K562 (cell line): ENCODE measurements at regions not wholly inside any gene's neighbourhood (a gene's known extent, or its start where the extent isn't known, plus 50 kb on each side); places are given as distances from the start of the nearest gene placed in this dataset.

Experiments
- ATAC-seq: fragments of 200-7000 bp; cut with Tn5 transposase; 3 replicates; pipeline ENCODE4 v1.9.1; 2020; ENCODE audit warnings: moderate library complexity
- BruUV-seq: library from RNA; stranded (reverse); fragments of 400-500 nt; replicated peaks from 2 replicates; lab custom pipeline; 2021; lab: Mats Ljungman, UMichigan
- CTCF ChIA-PET: fragments of 300-600 bp; formaldehyde crosslinking; extraction: SDS; loops from one replicate; lab custom pipeline; 2021; ENCODE audit warnings: low intra/inter-chr PET ratio; lab: Yijun Ruan, JAX
- POLR2A ChIA-PET: fragments of 300-600, 350-650 bp; sonication (Branson Sonifier 250); formaldehyde crosslinking; extraction: SDS; loops from one replicate; lab custom pipeline; 2021; ENCODE audit warnings: antibody characterized with exemption, inconsistent platforms; lab: Yijun Ruan, JAX
- DNase-seq, 4 experiments: peaks; one replicate each; pipeline versions ENCODE4 v3.0.0 to v3.0.0-alpha.2; 2011 to 2018; ENCODE audit warnings: low spot score in 3 of 4, mixed read lengths in 3 of 4; ENCODE audit errors: extremely low read depth in 1 of 4
- FAIRE-seq: peaks from 2 replicates; lab custom pipeline; 2011; peaks lifted over from hg19 to GRCh38; lab: Jason Lieb, UNC
- H2AFZ ChIP-seq: 2 replicates; pipeline ENCODE4 v1.6.0; 2011; ENCODE audit warnings: low read depth, low read length, control low read depth, inconsistent platforms
- H3K27ac ChIP-seq: fragments of 200-600 bp; 3 replicates; pipeline ENCODE4 v1.8.0; 2011; ENCODE audit warnings: low read depth, mild to moderate bottlenecking, control low read depth, inconsistent platforms, low read length, moderate library complexity, mixed read lengths; ENCODE audit errors: extremely low read depth
- H3K27me3 ChIP-seq, 2 experiments: fragments of 300-600 bp in 1 of 2; 2 replicates in 1 of 2; 3 replicates in 1 of 2; pipeline versions ENCODE4 v1.6.0 to v1.8.0; 2011; ENCODE audit warnings: inconsistent platforms in 2 of 2, low read length in 2 of 2, mild to moderate bottlenecking in 1 of 2, mixed read lengths in 1 of 2, moderate library complexity in 1 of 2; ENCODE audit not compliant: control insufficient read depth in 2 of 2, insufficient read depth in 2 of 2
- H3K36me3 ChIP-seq: fragments of 300-600 bp; 3 replicates; pipeline ENCODE4 v1.8.0; 2011; ENCODE audit warnings: mild to moderate bottlenecking, low read length, inconsistent platforms; ENCODE audit not compliant: control insufficient read depth, insufficient read depth
- H3K4me1 ChIP-seq, 2 experiments: fragments of 200-600 bp in 1 of 2; replicated peaks in 1 of 2; 2 replicates in 1 of 2; 3 replicates in 1 of 2; pipeline versions ENCODE4 v1.5.1 to v1.8.0; 2011; ENCODE audit warnings: inconsistent platforms in 2 of 2, low read length in 2 of 2, mild to moderate bottlenecking in 1 of 2, mixed read lengths in 1 of 2, moderate library complexity in 1 of 2; ENCODE audit not compliant: control insufficient read depth in 2 of 2, insufficient read depth in 2 of 2
- H3K4me2 ChIP-seq: 2 replicates; pipeline ENCODE4 v1.6.1; 2011; ENCODE audit warnings: low read length, control low read depth, inconsistent platforms, mixed read lengths; ENCODE audit not compliant: insufficient read depth
- H3K4me3 ChIP-seq: fragments of 200-600 bp; sonication (generic), shearing (Covaris generic); 2 replicates; pipeline ENCODE4 v1.5.1; 2016; ENCODE audit warnings: control low read depth, inconsistent platforms
- H3K79me2 ChIP-seq: fragments of 200-600 bp; 3 replicates; pipeline ENCODE4 v1.8.0; 2011; ENCODE audit warnings: low read length, inconsistent platforms; ENCODE audit not compliant: control insufficient read depth, insufficient read depth
- H3K9ac ChIP-seq, 2 experiments: 2 replicates each; pipeline versions ENCODE4 v1.6.0 to v1.6.1; 2011; ENCODE audit warnings: low read depth in 2 of 2, low read length in 2 of 2, control low read depth in 1 of 2, inconsistent platforms in 1 of 2, mild to moderate bottlenecking in 1 of 2, mixed read lengths in 1 of 2; ENCODE audit not compliant: insufficient read depth in 1 of 2
- H3K9me1 ChIP-seq: one replicate; pipeline ENCODE4 v1.6.0; 2011; ENCODE audit warnings: inconsistent platforms, mild to moderate bottlenecking, low read length, moderate library complexity; ENCODE audit not compliant: control insufficient read depth, insufficient read depth
- H3K9me3 ChIP-seq: replicated peaks from 2 replicates; pipeline ENCODE4 v1.5.1; 2011; ENCODE audit warnings: low read depth, low read length, inconsistent platforms; ENCODE audit not compliant: control insufficient read depth, insufficient read depth
- H4K20me1 ChIP-seq: replicated peaks from 2 replicates; pipeline ENCODE4 v1.6.1; 2011; ENCODE audit warnings: low read length, inconsistent platforms, mixed read lengths; ENCODE audit not compliant: control insufficient read depth, insufficient read depth
- CBFA2T2 ChIP-seq: fragments of 450-650 bp; conservative IDR thresholded peaks from 2 replicates; pipeline ENCODE4 v1.6.1; 2017; ENCODE audit warnings: mild to moderate bottlenecking
- CTBP1 ChIP-seq: fragments of 450-650 bp; IDR thresholded peaks from 2 replicates; pipeline ENCODE4 v1.6.1; 2016; ENCODE audit warnings: borderline replicate concordance
- HDAC3 ChIP-seq: fragments of 450-650 bp; IDR thresholded peaks from 2 replicates; pipeline ENCODE4 v1.6.1; 2018; ENCODE audit warnings: borderline replicate concordance, mild to moderate bottlenecking, moderate library complexity; ENCODE audit not compliant: partially characterized antibody
- HLTF ChIP-seq: fragments of 450-650 bp; IDR thresholded peaks from 2 replicates; pipeline ENCODE4 v1.6.1; 2016
- MYBL2 ChIP-seq, 2 experiments: fragments of 450-650 bp in 1 of 2; sonication (generic) in 1 of 2; formaldehyde crosslinking in 1 of 2; IDR thresholded peaks; 2 replicates each; pipeline versions ENCODE4 v1.6.1 to v1.8.1; 2017 to 2022; ENCODE audit warnings: borderline replicate concordance in 1 of 2, inconsistent platforms in 1 of 2, low read depth in 1 of 2, mild to moderate bottlenecking in 1 of 2, missing genetic modification reagents in 1 of 2, moderate library complexity in 1 of 2
- PHF21A ChIP-seq: fragments of 450-650 bp; IDR thresholded peaks from 2 replicates; pipeline ENCODE4 v1.6.1; 2017; ENCODE audit warnings: low read depth, borderline replicate concordance
- POLR3G ChIP-seq: IDR thresholded peaks from 2 replicates; pipeline ENCODE4 v1.6.1; 2011; ENCODE audit not compliant: insufficient read length, insufficient replicate concordance; ENCODE audit errors: extremely low read depth
- RHOXF2B ChIP-seq: fragments of 250-450 bp; sonication (Bioruptor Pico); conservative IDR thresholded peaks from 2 replicates; pipeline ENCODE4 v1.5.1; 2021
- SMARCE1 ChIP-seq: fragments of 450-650 bp; IDR thresholded peaks from 2 replicates; pipeline ENCODE4 v1.7.1; 2016; ENCODE audit warnings: mild to moderate bottlenecking
- TBL1XR1 ChIP-seq, 2 experiments: IDR thresholded peaks; 2 replicates each; pipeline ENCODE4 v1.6.1; 2012; ENCODE audit warnings: improper control_type of control experiment in 2 of 2, low read length in 2 of 2, mild to moderate bottlenecking in 1 of 2
- TRIM24 ChIP-seq, 2 experiments: fragments of 450-650 bp; IDR thresholded peaks; 2 replicates each; pipeline ENCODE4 v1.6.1; 2016
- ZKSCAN1 ChIP-seq: fragments of 150-350 bp; IDR thresholded peaks from 2 replicates; pipeline ENCODE4 v1.6.1; 2016; ENCODE audit warnings: low read depth, low read length
- ZNF124 ChIP-seq: sonication (generic); formaldehyde crosslinking; IDR thresholded peaks from 2 replicates; pipeline ENCODE4 v1.8.1; 2022; ENCODE audit warnings: missing genetic modification reagents
- ZNF511 ChIP-seq: sonication (generic); formaldehyde crosslinking; IDR thresholded peaks from 2 replicates; pipeline ENCODE4 v1.8.0; 2022; ENCODE audit warnings: mild to moderate bottlenecking, missing genetic modification reagents
- ZNF589 ChIP-seq: fragments of 200-800 bp; sonication (Bioruptor generic); IDR thresholded peaks from 2 replicates; pipeline ENCODE4 v1.6.1; 2016; ENCODE audit warnings: low read depth, missing genetic modification characterization, missing compliant biosample characterization
- ZNF592 ChIP-seq: fragments of 450-650 bp; IDR thresholded peaks from 2 replicates; pipeline ENCODE4 v1.6.1; 2017; ENCODE audit warnings: antibody characterized with exemption, mild to moderate bottlenecking
- ZNF644 ChIP-seq: fragments of 200-800 bp; sonication (Bioruptor generic); IDR thresholded peaks from 2 replicates; pipeline ENCODE4 v1.6.1; 2016; ENCODE audit warnings: low read depth, missing genetic modification characterization, missing compliant biosample characterization
- WGBS: fragments of 100-300 bp; shearing (Covaris generic); methylation state at CpG from one replicate; pipeline ENCODE4 v1.1.6; 2016; ENCODE audit warnings: low coverage, mixed read lengths; ENCODE audit not compliant: insufficient coverage; ENCODE audit errors: missing lambda C conversion rate; 5-methylcytosine and 5-hydroxymethylcytosine counted together
- in situ Hi-C: fragments of 300-500 bp; cut with MboI; formaldehyde crosslinking; loops from 4 replicates; pipeline ENCODE4 v1.15.0; 2018; ENCODE audit warnings: inconsistent platforms, mixed read lengths
- intact Hi-C: fragments of 100-400 bp; cut with micrococcal nuclease; formaldehyde crosslinking; loops from 2 replicates; pipeline ENCODE4 v1.14.2; 2022
- TF ChIP-seq, protein P1 (sequence below): sonication (generic); formaldehyde crosslinking; IDR thresholded peaks from 2 replicates; pipeline ENCODE4 v1.9.0; 2022; ENCODE audit warnings: mild to moderate bottlenecking, missing genetic modification reagents
- TF ChIP-seq, protein P2 (sequence below): sonication (generic); formaldehyde crosslinking; IDR thresholded peaks from 2 replicates; pipeline ENCODE4 v1.9.0; 2022; ENCODE audit warnings: mild to moderate bottlenecking, missing genetic modification reagents

- Histone ChIP-seq H3K4me1 (peaks cover 10 to 40% of the 10 kb centered on the region in 2 experiments), H3K4me2 (peak overlapping the region; percentile 68; the same call in 1 of the 2 replicates), H3K79me2 (no peaks in the 10 kb centered on the region), H4K20me1 (no peaks in the 10 kb centered on the region), H2AFZ (peak overlapping the region; percentile 3; the same call in 1 of the 2 replicates), H3K9ac (peak overlapping the region in 1 of 2 experiments; percentile 72; a peak in 1 of 4 replicates), H3K27me3 (no peaks in the 10 kb centered on the region), H3K27ac (peak overlapping the region; percentile 98), H3K4me3 (no peak overlapping the region), H3K36me3 (no peaks in the 10 kb centered on the region), H3K9me1 (no peaks in the 10 kb centered on the region), H3K9me3 (peaks cover 38% of the 10 kb centered on the region)
- in situ Hi-C loops (no loop called here), intact Hi-C loops (no loop called here)
- ATAC-seq, result peak; percentile 37
- peak in 1 of 4 experiments; percentile 70 for DNase-seq
- ChIA-PET POLR2A (interaction anchor here (0.6 to 1.4 kb wide), 4 partner anchors 34 to 115 kb away, joined by 3 to 4 read pairs (median 3); no protein-coding TSS in a partner anchor), CTCF (no interaction called here)
- BruUV-seq, result no TSS peak
- FAIRE-seq, result peak; percentile 58
- 37% methylated on average over 1 of the region's 2 CpGs for WGBS
- TF ChIP-seq MYBL2 (IDR thresholded peaks at IDR 0.05; ENCODE audit: low read depth) (no peak), MYBL2 (CRISPR knock-in tag; IDR thresholded peaks at IDR 0.05; ENCODE audit: borderline replicate concordance) (no peak), POLR3G (no peak), ZKSCAN1 (no peak), ZNF124 (no peak), RHOXF2B (CRISPR knock-in tag) (no peak), TRIM24 (IDR thresholded peaks at IDR 0.05) (peak; percentile 84 to 90), SMARCE1 (peak; percentile 56; the same call in 1 of the 2 replicates), HLTF (peak; percentile 46; the same call in 1 of the 2 replicates), ZNF589 (no peak), TBL1XR1 (IDR thresholded peaks at IDR 0.05; ENCODE audit: low read length in 2 of 2) (no peak), PHF21A (0 out of 2 replicates have a peak, but pooled peaks have one; percentile 72), HDAC3 (no peak), ZNF511 (CRISPR knock-in tag) (0 out of 2 replicates have a peak, but pooled peaks have one; percentile 51), CBFA2T2 (peak; percentile 44), CTBP1 (0 out of 2 replicates have a peak, but pooled peaks have one; percentile 12), ZNF592 (peak; percentile 90), ZNF644 (tag) (no peak; the same call in 1 of the 2 replicates)
- TF ChIP-seq, protein P1, sequence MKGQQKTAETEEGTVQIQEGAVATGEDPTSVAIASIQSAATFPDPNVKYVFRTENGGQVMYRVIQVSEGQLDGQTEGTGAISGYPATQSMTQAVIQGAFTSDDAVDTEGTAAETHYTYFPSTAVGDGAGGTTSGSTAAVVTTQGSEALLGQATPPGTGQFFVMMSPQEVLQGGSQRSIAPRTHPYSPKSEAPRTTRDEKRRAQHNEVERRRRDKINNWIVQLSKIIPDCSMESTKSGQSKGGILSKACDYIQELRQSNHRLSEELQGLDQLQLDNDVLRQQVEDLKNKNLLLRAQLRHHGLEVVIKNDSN (CRISPR knock-in tag), result no peak
- TF ChIP-seq, protein P2, sequence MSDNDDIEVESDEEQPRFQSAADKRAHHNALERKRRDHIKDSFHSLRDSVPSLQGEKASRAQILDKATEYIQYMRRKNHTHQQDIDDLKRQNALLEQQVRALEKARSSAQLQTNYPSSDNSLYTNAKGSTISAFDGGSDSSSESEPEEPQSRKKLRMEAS (CRISPR knock-in tag), result no peak
These were observed 106.0 kb upstream of the TRIM24 start for GRCh38 chr7:138354066-138354465.
